Naive thymus-derived CD4-positive, alpha-beta T cell (primary cell): ENCODE measurements at regions not wholly inside any gene's neighbourhood (a gene's known extent, or its start where the extent isn't known, plus 50 kb on each side); places are given as distances from the start of the nearest gene placed in this dataset.

Source experiments
- ATAC-seq: fragments of 150-1000 bp; cut with Tn5 transposase; 2 replicates; pipeline ENCODE4 v1.10.0; 2021; ENCODE audit warnings: mild to moderate bottlenecking, moderate library complexity
- CTCF ChIA-PET: fragments of 350-600 bp; sonication (Branson Sonifier 250); formaldehyde crosslinking; loops from one replicate; lab custom pipeline; 2021; ENCODE audit warnings: antibody characterized with exemption; lab: Charles Lee
- POLR2A ChIA-PET: fragments of 350-600 bp; sonication (Branson Sonifier 250); formaldehyde crosslinking; loops from one replicate; lab custom pipeline; 2021; ENCODE audit warnings: antibody characterized with exemption, inconsistent platforms; lab: Charles Lee
- DNase-seq, 9 donors: peaks; one replicate each; pipeline versions ENCODE4 v3.0.0 to v3.0.0-alpha.2; 2020 to 2022; ENCODE audit warnings: mixed read lengths in 1 of 9
- H3K27ac ChIP-seq: one replicate; pipeline ENCODE4 v1.7.0; 2013; ENCODE audit warnings: mild to moderate bottlenecking, low read depth, low read length, moderate library complexity
- H3K27me3 ChIP-seq, 2 donors: one replicate each; pipeline ENCODE4 v1.7.0; 2013; ENCODE audit warnings: low read length in 2 of 2, mild to moderate bottlenecking in 2 of 2, moderate library complexity in 2 of 2; ENCODE audit not compliant: control insufficient read depth in 2 of 2, insufficient read depth in 2 of 2
- H3K36me3 ChIP-seq, 3 experiments: 1 replicate in 2 of 3; 2 replicates in 1 of 3; pipeline ENCODE4 v1.7.0; 2013; ENCODE audit warnings: low read length in 3 of 3, mild to moderate bottlenecking in 3 of 3, moderate library complexity in 1 of 3; ENCODE audit not compliant: insufficient read depth in 3 of 3, control insufficient read depth in 2 of 3
- H3K4me1 ChIP-seq, 2 donors: one replicate each; pipeline ENCODE4 v1.7.0; 2013; ENCODE audit warnings: low read length in 2 of 2, mild to moderate bottlenecking in 2 of 2, moderate library complexity in 1 of 2; ENCODE audit not compliant: control insufficient read depth in 2 of 2, insufficient read depth in 2 of 2
- H3K4me3 ChIP-seq: 2 replicates; pipeline ENCODE4 v1.7.0; 2013; ENCODE audit warnings: mild to moderate bottlenecking, low read length
- H3K9me3 ChIP-seq, 3 experiments: 1 replicate in 2 of 3; 2 replicates in 1 of 3; pipeline ENCODE4 v1.7.0; 2013; ENCODE audit warnings: low read length in 3 of 3; ENCODE audit not compliant: control insufficient read depth in 2 of 3
- H3K27ac Mint-ChIP-seq, 9 donors: one replicate each; pipeline ENCODE4 v1.8.0; 2020 to 2022; ENCODE audit warnings: mixed read lengths in 9 of 9, mild to moderate bottlenecking in 8 of 9, moderate library complexity in 5 of 9, inconsistent platforms in 2 of 9
- H3K27me3 Mint-ChIP-seq, 5 donors: one replicate each; pipeline ENCODE4 v1.8.0; 2021 to 2022; ENCODE audit warnings: mixed read lengths in 5 of 5, mild to moderate bottlenecking in 1 of 5
- H3K36me3 Mint-ChIP-seq, 5 donors: one replicate each; pipeline ENCODE4 v1.8.0; 2020 to 2022; ENCODE audit warnings: mixed read lengths in 5 of 5, mild to moderate bottlenecking in 3 of 5, inconsistent platforms in 1 of 5
- H3K4me1 Mint-ChIP-seq, 7 donors: one replicate each; pipeline ENCODE4 v1.8.0; 2020 to 2022; ENCODE audit warnings: mixed read lengths in 7 of 7, mild to moderate bottlenecking in 3 of 7, inconsistent platforms in 1 of 7
- H3K4me3 Mint-ChIP-seq, 10 donors: one replicate each; pipeline ENCODE4 v1.8.0; 2020 to 2022; ENCODE audit warnings: mild to moderate bottlenecking in 10 of 10, mixed read lengths in 10 of 10, moderate library complexity in 6 of 10, inconsistent platforms in 2 of 10
- H3K9me3 Mint-ChIP-seq, 11 donors: one replicate each; pipeline ENCODE4 v1.8.0; 2020 to 2022; ENCODE audit warnings: mixed read lengths in 11 of 11, mild to moderate bottlenecking in 4 of 11, inconsistent platforms in 1 of 11, moderate library complexity in 1 of 11
- intact Hi-C, 2 donors: fragments of 100-400 bp; cut with micrococcal nuclease; formaldehyde crosslinking; loops; one replicate each; pipeline ENCODE4 v1.15.1; 2023

DNA sequence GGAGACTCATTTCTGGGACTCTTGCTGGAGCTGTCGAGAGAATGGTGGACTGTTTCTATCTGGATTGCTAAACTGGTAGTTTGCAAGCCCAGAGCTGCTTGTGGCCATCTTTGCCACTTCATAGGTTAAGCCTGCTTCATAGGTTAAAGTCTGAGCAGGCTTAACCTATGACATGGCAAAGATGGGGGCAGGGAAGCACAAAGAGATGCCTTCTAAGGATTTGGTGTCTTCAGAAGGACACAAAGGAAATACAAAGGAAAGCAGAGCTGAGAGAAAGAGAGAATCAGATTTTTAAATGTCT lies 78.4 kb upstream of the MAX start:
- POLR2A ChIA-PET = interaction anchor here (0.6 kb wide), 1 partner anchor 11 kb away, joined by 3 read pairs; no protein-coding TSS in a partner anchor
- peak overlapping the region in 1 of 9 donors; percentile 53 for H3K27ac Mint-ChIP-seq
- intact Hi-C loops = no loop called here

DNA sequence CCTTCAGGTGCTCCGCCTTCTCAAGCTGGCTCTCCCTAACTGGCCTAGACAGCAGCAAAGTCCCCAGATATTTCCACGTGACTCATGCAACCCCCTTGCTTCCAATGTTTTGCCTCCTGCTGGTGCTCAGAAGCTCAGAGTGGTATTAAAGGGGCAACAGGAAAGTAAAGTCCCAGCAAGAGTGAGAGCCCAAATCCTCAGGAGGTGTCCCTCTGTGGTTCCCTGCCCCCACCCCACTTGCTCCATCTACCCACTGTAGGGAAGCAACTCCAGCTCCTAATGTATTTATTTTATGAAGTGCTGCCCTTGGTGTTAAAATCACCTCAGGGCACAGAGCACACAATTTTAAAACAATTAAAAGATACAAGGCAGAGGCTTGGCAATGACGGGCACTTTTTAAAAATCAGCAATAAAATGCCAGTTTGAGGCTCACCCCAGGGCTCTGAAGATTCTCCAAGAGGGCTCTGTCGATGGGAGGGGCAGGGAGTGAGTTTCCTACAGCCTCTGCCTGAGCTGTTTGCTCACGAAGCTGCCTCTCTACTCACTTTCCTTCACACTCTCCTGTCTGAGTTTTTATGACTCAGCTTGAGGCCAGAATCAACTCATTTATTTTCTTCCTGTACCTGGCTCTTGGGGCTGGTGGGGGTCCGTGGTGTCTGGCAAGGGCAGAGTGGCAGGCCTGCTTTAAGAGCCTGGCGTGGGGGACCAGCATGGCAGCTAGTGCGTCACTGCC lies 81.9 kb upstream of the MAX start:
- peaks cover 3 to 20% (median 15%) of the 10 kb centered on the region in 11 donors for H3K9me3 Mint-ChIP-seq
- H3K27ac Mint-ChIP-seq = peak overlapping the region in 1 of 9 donors; percentile 44
- POLR2A ChIA-PET = no interaction called here
- no peak for DNase-seq
- peaks cover 0 to 44% (median 0%) of the 10 kb centered on the region in 7 donors for H3K4me1 Mint-ChIP-seq
- intact Hi-C loops = no loop called here
- CTCF ChIA-PET = interaction anchor here (0.8 to 1.2 kb wide), 3 partner anchors 11 to 777 kb away, joined by 3 to 4 read pairs (median 3); no protein-coding TSS in a partner anchor
- peaks cover 0 to 4% (median 0%) of the 10 kb centered on the region in 5 donors for H3K27me3 Mint-ChIP-seq
- H3K27ac ChIP-seq = no peak overlapping the region
- no peaks in the 10 kb centered on the region for H3K4me1 ChIP-seq
- peaks cover 0 to 16% (median 0%) of the 10 kb centered on the region in 5 donors for H3K36me3 Mint-ChIP-seq
- H3K27me3 ChIP-seq = no peaks in the 10 kb centered on the region
- H3K36me3 ChIP-seq = no peaks in the 10 kb centered on the region
- peaks cover 0 to 14% (median 0%) of the 10 kb centered on the region in 3 experiments for H3K9me3 ChIP-seq
- ATAC-seq = no peak
- no peak overlapping the region for H3K4me3 Mint-ChIP-seq
- no peak overlapping the region for H3K4me3 ChIP-seq

More for the DNA sequence above, 78.4 kb upstream of the MAX start:
- Mint-ChIP-seq H3K27me3 (peaks cover 0 to under 1% (median 0%) of the 10 kb centered on the region in 5 donors), H3K36me3 (peaks cover 0 to 16% (median 0%) of the 10 kb centered on the region in 5 donors), H3K4me3 (no peak overlapping the region), H3K9me3 (peaks cover 3 to 20% (median 15%) of the 10 kb centered on the region in 11 donors), H3K4me1 (peaks cover 0 to 33% (median 0%) of the 10 kb centered on the region in 7 donors)
- Histone ChIP-seq H3K4me1 (no peaks in the 10 kb centered on the region), H3K36me3 (no peaks in the 10 kb centered on the region), H3K27me3 (no peaks in the 10 kb centered on the region), H3K27ac (no peak overlapping the region), H3K9me3 (peaks cover 0 to 14% (median 0%) of the 10 kb centered on the region in 3 experiments), H3K4me3 (no peak overlapping the region)
- ATAC-seq = no peak
- DNase-seq = no peak
- CTCF ChIA-PET = interaction anchor here (0.7 kb wide), 1 partner anchor 78 kb away, joined by 3 read pairs; no protein-coding TSS in a partner anchor

DNA sequence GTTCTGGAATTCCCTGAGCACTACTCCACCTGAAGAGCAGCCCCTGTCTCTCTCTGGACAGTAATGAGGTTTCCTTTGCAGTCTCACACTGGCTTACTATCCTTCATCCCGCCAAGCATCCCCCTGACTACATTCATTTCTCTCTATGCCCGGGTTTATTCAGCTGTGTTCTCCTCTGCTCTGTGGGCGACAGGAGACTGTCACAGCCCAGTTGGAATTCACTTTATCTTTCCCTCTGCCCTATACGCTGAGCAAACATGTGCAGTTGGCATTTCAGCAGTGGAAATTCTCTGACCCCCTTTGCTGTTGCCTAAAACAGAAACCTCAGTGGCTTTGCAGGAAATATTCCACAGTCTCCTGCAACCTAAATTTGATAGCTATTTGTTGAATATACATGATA lies 83.5 kb upstream of the MAX start:
- H3K27ac Mint-ChIP-seq = peak overlapping the region in 1 of 9 donors; percentile 15
- peaks cover 3 to 20% (median 15%) of the 10 kb centered on the region in 11 donors for H3K9me3 Mint-ChIP-seq
- H3K36me3 Mint-ChIP-seq = peaks cover 0 to 15% (median 0%) of the 10 kb centered on the region in 5 donors
- H3K9me3 ChIP-seq = peaks cover 0 to 14% (median 0%) of the 10 kb centered on the region in 3 experiments
- no peaks in the 10 kb centered on the region for H3K36me3 ChIP-seq
- H3K4me1 ChIP-seq = no peaks in the 10 kb centered on the region
- no peaks in the 10 kb centered on the region for H3K27me3 ChIP-seq
- intact Hi-C loops = no loop called here
- H3K4me3 ChIP-seq = no peak overlapping the region
- ChIA-PET CTCF (interaction anchor here (1.2 kb wide), 1 partner anchor 21 kb away, joined by 4 read pairs; no protein-coding TSS in a partner anchor), POLR2A (no interaction called here)
- H3K27me3 Mint-ChIP-seq = peaks cover 0 to 4% (median 0%) of the 10 kb centered on the region in 5 donors
- H3K27ac ChIP-seq = no peak overlapping the region
- no peak overlapping the region for H3K4me3 Mint-ChIP-seq
- DNase-seq (no peak), ATAC-seq (no peak)
- peaks cover 0 to 29% (median 0%) of the 10 kb centered on the region in 7 donors for H3K4me1 Mint-ChIP-seq

DNA sequence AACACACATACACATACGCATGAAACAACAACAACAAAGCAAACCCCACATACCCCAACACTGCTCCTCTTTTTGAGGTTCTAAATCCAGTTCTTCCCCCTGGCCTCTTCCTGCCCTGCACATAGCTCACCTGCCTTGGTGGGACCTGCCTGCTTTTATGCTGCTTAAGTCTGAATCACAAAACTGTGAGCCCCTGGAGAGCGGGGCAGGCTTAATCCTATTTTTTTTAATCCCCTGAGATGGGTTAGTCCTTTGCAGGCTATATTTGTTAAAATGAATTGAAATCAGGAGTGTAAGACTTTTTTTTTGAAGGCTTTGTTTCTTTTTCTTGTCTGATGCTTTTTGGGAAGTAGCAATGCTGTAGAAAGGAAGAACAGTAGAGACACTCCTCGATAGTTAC lies 84.6 kb upstream of the MAX start:
- no peaks in the 10 kb centered on the region for H3K36me3 ChIP-seq
- ChIA-PET CTCF (no interaction called here), POLR2A (no interaction called here)

DNA sequence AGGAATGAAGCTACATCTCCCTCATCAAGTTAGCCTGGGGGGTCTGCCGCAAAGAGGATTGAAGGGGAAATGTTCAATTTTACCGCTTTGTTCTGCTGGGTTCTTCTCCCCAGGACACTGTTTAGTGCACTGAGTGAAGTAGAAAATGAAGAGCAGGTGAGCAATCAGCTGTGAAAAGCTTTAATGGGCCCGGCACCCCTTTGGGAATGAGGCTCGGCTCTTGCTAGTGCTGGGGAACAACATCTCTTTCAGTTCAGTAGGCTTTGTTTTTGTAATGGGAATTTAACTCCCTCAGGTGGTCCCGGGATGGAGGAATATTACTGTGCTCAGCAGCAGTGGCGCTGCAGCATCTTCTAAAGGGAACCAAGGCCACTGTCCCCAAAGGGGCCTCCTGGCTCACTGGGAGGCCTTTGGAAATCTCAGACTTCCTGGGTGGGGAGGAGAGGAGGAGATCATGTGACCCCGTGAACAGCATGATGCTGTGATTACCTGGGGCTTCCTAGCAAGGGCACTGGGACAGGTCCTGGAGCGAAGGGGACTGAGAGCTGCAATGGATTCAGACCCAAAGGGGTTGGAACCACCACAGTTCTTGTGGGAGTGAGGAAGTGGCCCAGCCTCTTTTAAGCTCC lies 85.2 kb upstream of the MAX start:
- Histone ChIP-seq H3K4me1 (no peaks in the 10 kb centered on the region), H3K4me3 (no peak overlapping the region), H3K27ac (no peak overlapping the region), H3K9me3 (peaks cover 0 to 2% (median 0%) of the 10 kb centered on the region in 3 experiments), H3K27me3 (no peaks in the 10 kb centered on the region), H3K36me3 (no peaks in the 10 kb centered on the region)
- H3K4me3 Mint-ChIP-seq = no peak overlapping the region
- peaks cover 0 to 4% (median 0%) of the 10 kb centered on the region in 5 donors for H3K27me3 Mint-ChIP-seq
- intact Hi-C loops = no loop called here
- H3K27ac Mint-ChIP-seq = no peak overlapping the region
- peaks cover 0 to 23% (median 0%) of the 10 kb centered on the region in 7 donors for H3K4me1 Mint-ChIP-seq
- peaks cover 0 to 7% (median 0%) of the 10 kb centered on the region in 5 donors for H3K36me3 Mint-ChIP-seq
- ChIA-PET CTCF (no interaction called here), POLR2A (interaction anchor here (0.7 kb wide), 1 partner anchor 224 kb away, joined by 3 read pairs; no protein-coding TSS in a partner anchor)
- peaks cover 1 to 7% (median 5%) of the 10 kb centered on the region in 11 donors for H3K9me3 Mint-ChIP-seq
- DNase-seq (no peak), ATAC-seq (no peak)

More for the DNA sequence above, 84.6 kb upstream of the MAX start:
- no peak overlapping the region for H3K27ac Mint-ChIP-seq
- peaks cover 0 to 8% (median 0%) of the 10 kb centered on the region in 5 donors for H3K36me3 Mint-ChIP-seq
- peaks cover 0 to 23% (median 0%) of the 10 kb centered on the region in 7 donors for H3K4me1 Mint-ChIP-seq
- H3K27me3 Mint-ChIP-seq = peaks cover 0 to 4% (median 0%) of the 10 kb centered on the region in 5 donors
- H3K4me3 ChIP-seq = no peak overlapping the region
- H3K4me3 Mint-ChIP-seq = no peak overlapping the region
- DNase-seq (no peak), ATAC-seq (no peak)
- H3K9me3 Mint-ChIP-seq = peaks cover 2 to 12% (median 10%) of the 10 kb centered on the region in 11 donors
- H3K27me3 ChIP-seq = no peaks in the 10 kb centered on the region
- intact Hi-C loops = no loop called here
- no peak overlapping the region for H3K27ac ChIP-seq
- H3K9me3 ChIP-seq = peaks cover 0 to 8% (median 0%) of the 10 kb centered on the region in 3 experiments
- H3K4me1 ChIP-seq = no peaks in the 10 kb centered on the region

DNA sequence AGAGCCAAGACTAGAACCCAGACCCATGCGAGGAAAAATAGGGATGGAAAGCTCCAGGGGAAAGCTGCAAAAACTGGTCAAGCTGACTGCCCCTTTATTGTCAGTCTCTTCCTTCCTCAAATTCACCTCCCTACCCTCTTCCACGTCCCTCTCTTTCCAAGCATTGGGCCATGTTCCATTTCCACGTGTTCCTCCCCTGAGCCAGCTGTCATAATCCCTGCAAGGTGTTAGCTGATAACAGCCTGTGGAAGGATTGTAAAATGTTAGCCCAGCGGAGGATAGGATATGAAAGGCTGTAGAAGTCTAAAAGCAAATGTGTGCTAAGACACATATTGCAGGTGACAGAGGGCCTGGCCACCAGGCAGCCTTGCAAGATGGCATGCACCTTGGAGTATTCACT lies 88.0 kb upstream of the MAX start:
- intact Hi-C loops = no loop called here
- no peaks in the 10 kb centered on the region for H3K9me3 Mint-ChIP-seq
- POLR2A ChIA-PET = interaction anchor here (0.6 kb wide), 1 partner anchor 73 kb away, joined by 3 read pairs; no protein-coding TSS in a partner anchor
- peaks cover 0 to 6% (median 0%) of the 10 kb centered on the region in 5 donors for H3K27me3 Mint-ChIP-seq
- peak overlapping the region in 1 of 9 donors; percentile 36 for H3K27ac Mint-ChIP-seq
- ATAC-seq (no peak), DNase-seq (no peak)
- H3K27ac ChIP-seq = no peak overlapping the region
- peaks cover 0 to 3% (median 0%) of the 10 kb centered on the region in 5 donors for H3K36me3 Mint-ChIP-seq
- peaks cover 0 to 20% (median 0%) of the 10 kb centered on the region in 7 donors for H3K4me1 Mint-ChIP-seq
- H3K36me3 ChIP-seq = no peaks in the 10 kb centered on the region
- H3K27me3 ChIP-seq = no peaks in the 10 kb centered on the region
- no peak overlapping the region for H3K4me3 Mint-ChIP-seq
- H3K9me3 ChIP-seq = no peaks in the 10 kb centered on the region
- CTCF ChIA-PET = no interaction called here
- H3K4me1 ChIP-seq = no peaks in the 10 kb centered on the region
- H3K4me3 ChIP-seq = no peak overlapping the region
